Astrocyte of the cerebellum (primary cell): ENCODE measurements at regions not wholly inside any gene's neighbourhood (a gene's known extent, or its start where the extent isn't known, plus 50 kb on each side); places are given as distances from the start of the nearest gene placed in this dataset.

Experiments used
- DNase-seq: peaks from one replicate; pipeline ENCODE4 v3.0.0-alpha.2; 2011; ENCODE audit warnings: low read depth
- H3K4me3 ChIP-seq: 2 replicates; pipeline ENCODE4 v1.5.1; 2011; ENCODE audit warnings: mild to moderate bottlenecking, low read depth, low read length, moderate library complexity
- CTCF ChIP-seq: IDR thresholded peaks from 2 replicates; pipeline ENCODE4 v1.5.1; 2012; ENCODE audit warnings: low read length, low read depth, moderate library complexity, mild to moderate bottlenecking; ENCODE audit errors: missing control alignments
- in situ Hi-C: cut with HindIII; loops from 2 replicates; pipeline ENCODE4 v1.10.0; 2017; ENCODE audit warnings: low sequenced_read_pairs

GRCh38 chr20:60271597-60271996, 313.4 kb downstream of the CDH26 start:
- H3K4me3 ChIP-seq, result no peak overlapping the region
- TF ChIP-seq CTCF, result peak; percentile 11
- in situ Hi-C loops, result no loop called here
- DNase-seq, result no peak

- in situ Hi-C loops, result no loop called here
- no peak for DNase-seq
- H3K4me3 ChIP-seq, result no peak overlapping the region
- TF ChIP-seq CTCF, result no peak
Measured at GRCh38 chr20:60272790-60273189, 314.6 kb downstream of the CDH26 start.

- in situ Hi-C loops, result loop anchor here (5.0 kb wide), 2 partner anchors 47 to 63 kb away; no protein-coding TSS in a partner anchor
- no peak for DNase-seq
- no peak overlapping the region for H3K4me3 ChIP-seq
- TF ChIP-seq CTCF, result no peak
Measured at GRCh38 chr20:60274717-60275116, 316.5 kb downstream of the CDH26 start.

- DNase-seq, result no peak
- in situ Hi-C loops, result no loop called here
- H3K4me3 ChIP-seq, result no peak overlapping the region
- TF ChIP-seq CTCF, result no peak
Measured at GRCh38 chr20:60281295-60281694, 323.1 kb downstream of the CDH26 start.

DNA sequence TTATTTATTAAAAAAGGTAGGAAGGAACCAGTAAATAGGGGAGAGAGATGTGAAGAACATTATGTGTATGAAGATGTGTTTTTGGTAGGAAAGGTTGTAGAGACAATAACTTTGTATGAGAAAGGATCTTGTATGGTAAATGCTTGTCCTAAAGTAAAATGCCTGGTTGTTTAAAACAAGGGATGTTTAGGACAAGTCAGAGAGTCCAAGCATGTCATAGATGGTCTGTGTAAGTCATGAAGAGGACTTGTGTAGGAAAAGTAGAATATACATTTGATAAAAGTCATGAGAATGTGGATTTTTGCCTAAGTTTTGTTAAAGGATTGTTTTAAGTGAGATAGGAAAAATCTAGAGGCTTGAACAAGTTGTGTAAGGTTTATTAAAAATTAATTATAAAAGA, 325.1 kb downstream of the CDH26 start:
- no peak overlapping the region for H3K4me3 ChIP-seq
- no peak for TF ChIP-seq CTCF
- no peak for DNase-seq
- in situ Hi-C loops, result no loop called here

- no peak for TF ChIP-seq CTCF
- DNase-seq, result no peak
- in situ Hi-C loops, result no loop called here
- no peak overlapping the region for H3K4me3 ChIP-seq
Measured at GRCh38 chr20:60286764-60287163, 328.5 kb downstream of the CDH26 start.

DNA sequence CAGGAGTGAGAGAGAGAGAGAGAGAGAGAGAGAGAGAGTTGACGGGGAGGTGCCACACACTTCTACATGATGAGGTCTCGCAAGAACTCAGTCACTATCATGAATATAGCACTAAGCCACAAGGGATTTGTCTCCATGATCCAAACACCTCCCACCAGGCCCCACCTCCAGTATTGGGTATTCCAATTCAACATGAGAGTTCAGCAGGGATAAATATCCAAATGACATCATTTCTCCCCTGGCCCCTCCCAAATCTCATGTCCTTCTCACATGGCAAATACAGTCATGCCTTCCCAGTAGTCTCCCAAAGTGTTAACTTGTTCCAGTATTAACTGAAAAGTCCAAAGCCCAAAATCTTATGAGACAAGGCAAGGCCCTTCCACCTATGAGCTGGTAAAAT, 330.7 kb downstream of the CDH26 start:
- no peak overlapping the region for H3K4me3 ChIP-seq
- no peak for TF ChIP-seq CTCF
- no peak for DNase-seq
- in situ Hi-C loops, result no loop called here
